ENCODE measurements at regions not wholly inside any gene's neighbourhood (a gene's known extent, or its start where the extent isn't known, plus 50 kb on each side); places are given as distances from the start of the nearest gene placed in this dataset.

- no peak for DNase-seq (ENCODE audit: low spot score)
Measured at GRCh38 chr11:104433751-104434150, 269.8 kb upstream of the PDGFD start.

- DNase-seq (ENCODE audit: low spot score) = no peak
Measured at GRCh38 chr11:104432981-104433380, 269.0 kb upstream of the PDGFD start.

- peak; percentile 8 for DNase-seq (ENCODE audit: low spot score)
Measured at GRCh38 chr11:104432526-104432925, 268.6 kb upstream of the PDGFD start.

GRCh38 chr11:104422324-104422944, 258.5 kb upstream of the PDGFD start:
- DNase-seq (ENCODE audit: low spot score) = no peak

DNA sequence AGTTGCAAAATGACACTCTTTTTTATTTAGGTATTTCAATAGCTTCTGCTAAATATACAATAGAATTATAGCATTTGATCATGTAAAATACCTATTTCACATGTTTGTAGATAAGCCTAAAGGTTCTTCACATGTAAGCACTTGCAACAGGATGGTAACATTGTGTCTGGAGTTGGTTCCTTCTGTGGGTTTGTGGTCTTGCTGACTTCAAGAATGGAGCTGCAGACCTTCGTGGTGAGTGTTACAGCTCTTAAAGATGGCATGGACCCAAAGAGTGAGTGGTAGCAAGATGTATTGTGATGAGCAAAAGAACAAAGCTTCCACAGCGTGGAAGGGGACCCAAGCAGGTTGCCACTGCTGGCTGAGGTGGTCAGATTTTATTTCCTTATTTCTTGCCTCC, 246.4 kb upstream of the PDGFD start:
- no peak for DNase-seq (ENCODE audit: low spot score)

GRCh38 chr11:104408630-104409029, 244.7 kb upstream of the PDGFD start:
- DNase-seq (ENCODE audit: low spot score) = no peak

GRCh38 chr11:104405277-104405676, 241.3 kb upstream of the PDGFD start:
- no peak for DNase-seq (ENCODE audit: low spot score)

DNA sequence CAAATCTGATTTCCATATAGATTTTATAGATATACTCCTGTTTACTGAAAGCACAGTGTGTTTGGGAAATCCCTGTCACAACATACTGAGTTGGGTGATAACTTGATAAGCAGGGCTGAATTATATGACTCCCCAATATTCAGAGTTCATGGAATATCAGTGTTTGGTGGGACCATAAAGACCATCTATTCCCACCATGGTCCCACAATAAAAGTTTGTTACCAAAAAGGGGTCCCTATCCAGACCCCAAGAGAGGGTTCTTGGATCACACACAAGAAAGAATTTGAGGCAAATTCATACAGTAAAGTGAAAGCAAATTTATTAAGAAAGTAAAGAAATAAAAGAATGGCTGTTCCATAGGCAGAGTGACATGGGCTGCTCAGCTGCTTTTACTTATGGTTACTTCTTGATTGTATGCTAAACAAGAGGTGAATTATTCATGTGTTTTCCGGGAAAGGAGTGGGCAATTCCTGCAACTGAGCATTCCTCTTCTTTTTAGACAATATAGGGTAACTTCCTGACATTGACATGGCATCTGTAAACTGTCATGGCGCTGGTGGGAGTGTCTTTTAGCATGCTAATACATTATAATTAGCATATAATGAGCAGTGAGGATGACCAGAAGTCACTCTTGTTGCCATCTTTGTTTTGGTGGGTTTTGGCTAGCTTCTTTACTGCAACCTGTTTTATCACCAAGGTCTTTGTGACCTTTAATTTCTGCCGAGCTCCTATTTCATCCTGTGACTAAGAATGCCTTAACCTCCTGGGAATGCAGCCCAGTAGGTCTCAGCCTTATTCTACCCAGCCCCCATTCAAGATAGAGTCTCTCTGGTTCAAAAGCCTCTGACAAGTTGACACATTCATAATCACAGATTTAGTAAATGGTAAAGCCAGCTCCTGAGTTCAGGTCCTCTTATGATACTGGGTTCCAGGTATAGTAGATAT, 240.6 kb upstream of the PDGFD start:
- DNase-seq (ENCODE audit: low spot score) = peak; percentile 67

GRCh38 chr11:104402812-104403521, 239.0 kb upstream of the PDGFD start:
- DNase-seq (ENCODE audit: low spot score) = peak; percentile 60

- no peak for DNase-seq (ENCODE audit: low spot score)
Measured at GRCh38 chr11:104394508-104394907, 230.6 kb upstream of the PDGFD start.

GRCh38 chr11:104390651-104391050, 226.7 kb upstream of the PDGFD start:
- peak; percentile 88 for DNase-seq (ENCODE audit: low spot score)

GRCh38 chr11:104385884-104386283, 221.9 kb upstream of the PDGFD start:
- DNase-seq (ENCODE audit: low spot score) = no peak

GRCh38 chr11:104380358-104380757, 216.4 kb upstream of the PDGFD start:
- no peak for DNase-seq (ENCODE audit: low spot score)

DNA sequence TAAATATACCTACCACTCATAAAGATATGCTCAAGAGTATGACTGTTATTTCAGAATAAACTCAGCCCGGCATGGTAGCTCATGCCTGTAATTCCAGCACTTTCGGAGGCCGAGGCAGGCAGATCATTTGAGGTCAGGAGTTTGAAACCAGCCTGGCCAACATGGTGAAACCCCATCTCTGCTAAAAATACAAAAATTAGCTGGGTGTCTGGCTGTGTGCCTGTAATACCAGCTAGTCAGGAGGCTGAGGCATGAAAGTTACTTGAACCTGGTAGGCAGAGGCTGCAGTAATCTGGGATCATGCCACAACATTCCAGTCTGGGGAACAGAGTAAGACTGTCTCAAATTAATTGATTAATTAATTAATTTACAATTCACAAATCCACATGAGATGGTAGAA, 208.2 kb upstream of the PDGFD start:
- DNase-seq (ENCODE audit: low spot score) = no peak

GRCh38 chr11:104370478-104370877, 206.5 kb upstream of the PDGFD start:
- no peak for DNase-seq (ENCODE audit: low spot score)

DNA sequence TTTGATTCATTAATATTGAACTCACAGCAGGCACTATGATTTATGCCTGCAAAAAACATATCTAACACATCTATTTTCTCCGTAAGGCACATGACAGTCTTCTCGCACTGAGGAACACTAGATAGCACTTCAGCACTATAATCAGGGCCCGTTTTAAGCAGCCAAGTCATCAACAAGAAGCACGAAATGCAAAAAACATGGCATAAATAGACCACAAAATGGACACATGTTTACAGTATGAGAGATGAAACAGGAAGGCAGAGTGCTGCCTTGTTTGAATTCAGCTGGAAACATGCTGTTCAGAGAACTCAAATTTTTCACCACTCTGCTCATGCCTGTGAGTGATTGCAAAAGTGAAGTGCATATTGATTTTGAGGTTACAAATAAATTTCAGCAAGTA, 205.8 kb upstream of the PDGFD start:
- DNase-seq (ENCODE audit: low spot score) = no peak

- no peak for DNase-seq (ENCODE audit: low spot score)
Measured at GRCh38 chr11:104366321-104366734, 202.4 kb upstream of the PDGFD start.

DNA sequence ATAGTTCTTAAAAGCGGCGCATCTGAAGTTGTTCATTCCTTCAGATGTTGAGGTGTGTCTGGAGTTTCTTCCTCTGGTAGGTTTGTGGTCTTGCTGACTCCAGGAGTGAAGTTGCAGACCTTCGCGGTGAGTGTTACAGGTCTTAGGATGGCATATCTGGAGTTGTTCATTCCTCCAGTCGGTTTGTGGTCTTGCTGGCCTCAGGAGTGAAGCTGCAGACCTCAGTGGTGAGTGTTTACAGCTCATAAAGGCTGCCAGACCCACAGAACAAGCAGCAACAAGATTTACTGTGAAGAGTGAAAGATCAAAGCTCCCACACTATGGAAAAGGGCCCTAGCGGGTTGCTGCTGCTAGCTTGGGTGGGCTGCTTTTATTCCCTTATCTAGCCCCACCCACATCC, 201.7 kb upstream of the PDGFD start:
- no peak for DNase-seq (ENCODE audit: low spot score)

- no peak for DNase-seq (ENCODE audit: low spot score)
Measured at GRCh38 chr11:104361975-104362374, 198.0 kb upstream of the PDGFD start.

DNA sequence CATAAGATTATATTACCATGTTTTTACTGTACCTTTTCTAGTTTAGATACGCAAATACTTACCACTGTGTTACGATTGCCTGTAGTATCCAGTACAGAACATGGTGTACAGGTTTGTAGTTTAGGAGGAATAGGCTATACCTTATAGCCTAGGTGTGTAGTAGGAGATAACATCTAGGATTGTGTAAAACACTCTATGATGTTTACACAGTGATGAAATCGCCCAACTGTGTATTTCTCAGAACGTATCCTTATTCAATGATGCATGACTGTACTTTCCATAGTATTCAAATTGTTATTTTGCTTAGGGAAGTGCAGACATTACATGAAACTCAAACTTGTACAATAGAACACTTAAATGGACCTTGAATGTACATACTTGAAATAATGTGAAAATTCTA, 188.1 kb upstream of the PDGFD start:
- peak; percentile 10 for DNase-seq (ENCODE audit: low spot score)

GRCh38 chr11:104343578-104343977, 179.6 kb upstream of the PDGFD start:
- DNase-seq (ENCODE audit: low spot score) = peak; percentile 33

GRCh38 chr11:104340590-104340989, 176.6 kb upstream of the PDGFD start:
- DNase-seq (ENCODE audit: low spot score) = no peak

GRCh38 chr11:104339380-104339831, 175.5 kb upstream of the PDGFD start:
- DNase-seq (ENCODE audit: low spot score) = no peak
